DMS53 treated with DMSO at 0.1 percent for 48 hours (cell line): ENCODE measurements at regions not wholly inside any gene's neighbourhood (a gene's known extent, or its start where the extent isn't known, plus 50 kb on each side); places are given as distances from the start of the nearest gene placed in this dataset.

Source experiments
- DNase-seq: peaks from one replicate; lab custom pipeline; 2025; ENCODE audit not compliant: unreplicated experiment; lab: John Stamatoyannopoulos, UW

GRCh38 chr12:84605983-84606382, 306.6 kb downstream of the SLC6A15 start:
- no peak for DNase-seq

DNA sequence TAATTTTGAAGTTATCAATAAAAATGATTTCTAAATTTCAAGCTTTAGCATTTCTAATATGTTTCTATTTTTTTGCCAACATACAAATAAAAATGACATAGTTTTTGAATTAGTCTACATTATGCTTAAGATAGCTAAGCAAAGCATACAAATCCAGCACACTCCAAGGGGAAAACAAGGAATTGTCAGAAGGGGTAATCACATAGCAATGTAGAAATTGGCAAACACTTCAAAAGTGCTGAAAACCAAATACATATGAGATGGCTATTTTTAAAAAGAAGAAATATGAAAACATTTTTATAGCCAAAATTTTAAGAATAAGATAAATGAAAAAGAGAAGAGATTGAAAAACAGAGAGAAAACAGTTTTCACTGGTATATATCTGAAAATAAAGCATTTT, 308.0 kb downstream of the SLC6A15 start:
- DNase-seq = no peak

DNA sequence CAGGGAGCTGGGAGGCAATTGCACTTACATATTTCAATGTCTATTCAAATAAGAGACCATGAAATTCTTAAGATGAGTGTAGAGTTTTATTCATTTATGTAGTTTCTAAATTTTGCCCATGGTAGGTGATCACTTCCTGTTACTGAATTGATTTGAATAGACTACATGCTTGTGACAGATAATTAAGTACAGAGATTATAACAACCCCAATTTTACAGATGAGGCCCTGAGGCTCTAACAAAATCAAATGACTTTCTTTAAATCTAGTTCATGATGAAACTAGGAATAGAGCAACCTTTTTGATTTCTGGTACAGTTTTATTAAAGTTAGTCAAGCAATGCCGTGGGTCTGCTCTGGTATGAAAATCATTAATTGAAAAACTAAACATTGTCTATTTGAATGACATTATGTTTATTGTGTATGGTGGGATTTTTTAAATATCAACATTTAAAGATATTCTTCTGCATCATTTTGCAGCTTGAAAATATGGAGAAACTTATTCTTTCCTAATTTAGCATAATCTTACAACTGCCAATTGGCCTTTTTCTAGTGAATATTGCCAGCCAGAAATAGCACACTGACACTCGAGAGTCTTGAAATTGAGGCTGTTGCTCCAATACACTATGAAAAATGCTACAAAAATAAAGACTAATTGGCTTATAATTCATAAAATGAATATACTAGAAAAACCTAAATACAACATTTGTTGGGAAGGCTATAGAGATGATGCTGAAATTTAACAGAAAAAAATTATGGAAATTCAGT, 308.9 kb downstream of the SLC6A15 start:
- DNase-seq = no peak

GRCh38 chr12:84601483-84601882, 311.1 kb downstream of the SLC6A15 start:
- DNase-seq = no peak

DNA sequence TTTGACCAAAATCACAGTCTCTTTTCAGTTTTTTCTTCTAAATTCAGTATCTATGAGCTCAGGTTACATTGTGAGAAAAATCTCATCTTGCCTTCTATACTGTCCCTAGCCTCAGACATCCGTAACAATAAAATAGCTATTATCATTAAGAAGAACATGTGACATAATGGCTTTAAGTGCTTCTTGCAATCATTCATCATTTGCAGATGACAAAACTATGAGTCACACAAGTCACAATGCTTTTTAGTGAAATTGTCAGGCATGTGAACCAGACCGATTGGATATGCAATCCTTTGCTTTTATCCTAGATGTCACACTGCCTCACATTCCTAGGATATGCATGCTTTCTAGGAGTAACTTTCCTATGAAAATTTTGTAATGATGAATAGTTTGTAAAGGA, 313.1 kb downstream of the SLC6A15 start:
- peak; percentile 88 for DNase-seq

GRCh38 chr12:84596266-84596665, 316.3 kb downstream of the SLC6A15 start:
- DNase-seq = no peak

DNA sequence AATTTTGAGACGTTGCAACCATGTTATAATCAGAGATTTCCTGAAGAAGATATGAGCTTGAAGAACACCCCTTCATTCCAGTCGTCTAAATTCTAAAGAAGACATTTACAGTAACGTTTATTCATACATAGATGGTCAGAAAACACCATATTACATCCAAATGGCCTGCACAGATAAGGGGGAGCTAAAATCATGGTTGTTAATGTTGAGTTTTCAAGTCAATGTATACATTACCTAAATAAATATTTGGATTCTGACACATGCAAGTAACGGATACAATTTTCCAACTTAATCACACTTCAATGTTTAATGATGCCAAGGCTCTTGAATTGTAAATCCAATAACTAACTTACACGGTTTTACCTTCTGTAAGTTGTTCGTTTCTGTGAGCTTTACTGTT, 318.4 kb downstream of the SLC6A15 start:
- DNase-seq = peak; percentile 62

- no peak for DNase-seq
These were observed 326.7 kb downstream of the SLC6A15 start for GRCh38 chr12:84585776-84586395.

GRCh38 chr12:84572196-84572595, 340.4 kb downstream of the SLC6A15 start:
- no peak for DNase-seq

DNA sequence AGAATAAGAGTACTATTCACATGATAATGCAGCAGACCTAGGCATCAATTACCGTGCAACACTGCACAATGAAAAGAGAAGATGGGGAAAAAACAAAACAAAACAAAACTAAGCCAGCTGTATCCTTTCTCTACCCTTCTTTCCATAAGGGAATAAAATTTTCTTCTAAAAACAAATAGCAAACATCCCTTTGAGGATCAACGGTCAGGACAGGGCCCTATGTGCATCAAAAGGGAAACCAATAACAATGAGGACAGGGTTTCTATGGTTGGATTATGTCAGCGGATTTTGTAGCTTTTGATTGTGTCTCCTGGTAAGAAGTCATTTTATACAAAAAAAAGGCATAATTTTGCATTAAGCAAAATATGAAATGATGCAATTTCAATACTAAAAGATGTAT, 350.3 kb downstream of the SLC6A15 start:
- DNase-seq = no peak

DNA sequence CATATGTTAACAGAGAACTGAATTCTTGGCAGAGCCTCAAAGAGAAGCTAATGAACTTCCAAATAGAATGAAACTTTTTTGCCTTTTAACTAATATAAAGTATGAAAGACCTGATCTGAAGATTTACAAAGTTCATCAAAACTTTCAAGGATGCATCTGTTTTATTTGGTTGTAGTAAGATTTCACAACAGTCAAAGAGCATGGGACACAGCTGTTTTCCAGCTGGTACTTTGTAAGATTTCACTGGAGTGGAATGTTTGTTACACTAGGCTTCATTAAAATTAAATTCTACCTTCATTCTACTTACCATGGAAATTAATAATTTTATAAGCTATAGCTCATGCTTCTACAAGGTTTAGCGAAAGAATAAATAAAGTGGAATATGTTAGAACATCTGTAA, 351.2 kb downstream of the SLC6A15 start:
- no peak for DNase-seq

DNA sequence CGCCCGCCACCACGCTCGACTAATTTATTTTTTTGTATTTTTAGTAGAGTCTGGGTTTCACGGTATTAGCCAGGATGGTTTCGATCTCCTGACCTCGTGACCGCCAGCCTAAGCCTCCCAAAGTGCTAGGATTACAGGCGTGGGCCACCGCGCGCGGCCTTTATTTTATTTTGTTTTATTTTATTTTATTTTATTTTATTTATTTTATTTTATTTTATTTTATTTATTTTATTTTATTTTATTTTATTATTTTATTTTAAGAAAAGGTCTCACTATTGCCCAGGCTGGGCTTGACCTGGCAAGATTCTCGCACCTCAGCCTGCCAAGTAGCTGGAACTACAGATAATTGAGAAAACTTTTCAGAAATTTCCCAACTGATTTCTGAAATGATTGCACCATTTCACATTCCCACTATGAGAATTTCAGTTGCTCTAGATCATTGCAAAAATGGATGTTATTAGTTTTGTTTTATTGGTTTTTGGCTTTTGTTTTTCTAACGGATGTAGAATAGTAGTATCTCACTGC, 358.3 kb downstream of the SLC6A15 start:
- DNase-seq = no peak

- no peak for DNase-seq
These were observed 359.1 kb downstream of the SLC6A15 start for GRCh38 chr12:84553331-84554117.

GRCh38 chr12:84551373-84551772, 361.2 kb downstream of the SLC6A15 start:
- DNase-seq = no peak

DNA sequence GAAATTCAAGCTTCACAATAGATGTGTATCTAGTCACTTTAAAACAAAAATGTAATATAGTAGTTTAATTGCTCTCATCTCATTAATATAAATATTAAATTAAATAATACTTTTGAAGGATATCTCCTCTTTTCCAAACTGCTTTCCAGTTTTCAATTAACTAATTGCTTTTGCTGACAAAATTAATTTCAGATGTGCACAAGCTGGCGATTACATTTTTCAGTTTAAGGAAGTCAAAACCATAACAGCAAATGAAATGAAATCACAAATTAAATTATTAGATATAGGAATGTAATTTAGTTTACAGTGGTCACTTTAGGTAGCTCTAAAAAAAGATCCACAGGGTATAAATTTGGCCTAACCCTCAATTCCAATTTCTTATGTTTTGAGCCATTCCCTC, 362.1 kb downstream of the SLC6A15 start:
- no peak for DNase-seq

DNA sequence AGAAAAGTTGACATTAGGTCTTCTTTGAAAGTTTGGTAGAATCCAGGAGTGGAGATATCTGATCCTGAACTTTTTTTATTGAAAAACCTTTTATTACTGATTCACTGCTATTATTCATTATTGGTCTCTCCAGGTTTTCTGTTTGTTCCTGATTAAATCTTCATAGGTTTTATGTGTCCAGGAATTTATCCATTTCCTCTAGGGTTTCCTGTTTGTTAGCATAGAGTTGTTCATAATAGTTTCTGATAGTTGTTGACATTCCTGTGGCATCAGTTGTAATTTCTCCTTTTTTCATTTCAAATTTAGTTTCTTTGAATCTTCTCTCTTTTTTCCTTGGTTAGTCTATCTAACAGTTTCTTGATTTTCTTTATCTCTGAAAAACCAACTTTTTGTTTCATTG, 370.3 kb downstream of the SLC6A15 start:
- no peak for DNase-seq

DNA sequence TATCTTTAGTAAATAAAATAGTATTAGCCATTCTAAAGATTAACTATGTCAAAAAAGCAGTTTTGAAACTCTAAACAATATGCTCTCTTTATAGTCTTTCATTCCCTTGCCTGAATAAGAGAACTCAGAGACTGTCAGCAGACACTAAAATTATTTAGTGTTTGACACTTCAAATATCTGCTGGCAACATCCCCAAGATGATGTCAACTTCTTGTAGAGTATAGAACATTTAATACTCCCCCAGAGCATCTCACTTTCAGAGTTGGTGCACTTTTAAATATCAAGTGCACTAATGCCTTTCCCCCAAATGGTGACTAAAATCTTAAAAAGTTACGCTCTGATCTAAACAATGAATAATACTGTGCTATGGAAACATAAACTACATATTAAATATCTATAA, 374.9 kb downstream of the SLC6A15 start:
- DNase-seq = no peak

- DNase-seq = no peak
These were observed 399.8 kb downstream of the SLC6A15 start for GRCh38 chr12:84512751-84513150.

DNA sequence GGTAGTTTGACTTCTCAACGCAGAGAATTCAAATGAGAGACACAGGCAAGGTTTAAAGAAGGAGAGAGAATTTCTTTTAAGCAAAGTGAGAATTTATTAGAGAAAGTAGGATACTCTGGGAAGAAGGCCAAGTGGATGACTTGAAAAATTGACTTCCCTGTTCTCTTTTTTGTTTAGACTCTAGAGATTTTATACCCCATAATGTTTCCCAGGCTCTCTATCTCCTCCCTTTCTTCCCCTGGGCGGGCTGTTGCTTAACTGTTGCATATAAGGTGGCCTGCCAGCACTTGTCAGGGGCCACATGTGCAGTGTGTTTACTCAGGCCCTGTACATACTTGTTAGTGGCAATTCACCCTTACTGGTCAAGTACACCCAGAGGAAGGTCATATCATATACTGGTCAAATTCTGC, 403.7 kb downstream of the SLC6A15 start:
- peak; percentile 78 for DNase-seq

DNA sequence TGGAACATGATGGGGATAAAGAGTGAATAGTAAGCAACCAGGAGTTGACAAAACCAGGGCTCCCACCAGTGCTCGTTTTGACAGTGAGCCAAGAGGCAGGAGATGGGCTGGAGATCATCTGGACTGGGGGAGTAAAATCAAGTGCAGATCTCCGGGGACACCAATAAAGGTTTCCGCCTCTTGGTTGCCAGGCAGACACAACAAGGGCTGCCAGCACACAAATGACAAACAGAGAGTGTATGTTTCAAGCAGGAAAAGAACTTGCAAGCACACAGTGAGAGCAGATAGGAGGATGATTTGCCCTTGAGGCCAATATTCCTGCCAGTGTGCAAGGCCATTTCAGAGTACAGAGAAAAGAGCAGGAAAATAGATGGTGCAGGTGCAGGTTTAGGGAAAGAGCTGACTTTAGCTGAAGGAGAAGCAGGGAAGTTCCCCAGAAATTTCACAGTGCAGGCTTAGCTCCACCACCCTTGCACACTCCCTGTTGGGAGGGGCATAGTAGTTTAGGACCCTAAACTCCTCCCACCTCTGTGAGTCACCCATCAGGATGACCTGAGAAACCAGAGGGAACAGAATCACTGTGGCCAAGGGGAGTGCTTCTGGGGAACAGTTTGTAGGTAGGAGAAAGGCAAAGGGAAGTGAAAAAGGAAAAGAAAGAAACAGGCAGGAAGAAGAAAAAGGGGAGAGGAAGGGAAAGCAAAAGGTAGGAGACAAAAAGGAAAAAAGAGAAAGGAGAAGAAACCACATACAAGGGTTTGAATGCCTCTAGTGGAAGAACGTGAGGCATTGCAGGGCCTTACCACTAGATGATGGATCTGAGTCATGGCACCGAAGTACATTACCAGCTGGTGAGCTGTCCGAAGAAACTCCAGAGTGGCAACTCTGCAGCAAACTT, 404.4 kb downstream of the SLC6A15 start:
- peak; percentile 78 for DNase-seq

- DNase-seq = no peak
These were observed 406.3 kb downstream of the SLC6A15 start for GRCh38 chr12:84506282-84506681.
